GM19395 (cell line): ENCODE measurements at regions not wholly inside any gene's neighbourhood (a gene's known extent, or its start where the extent isn't known, plus 50 kb on each side); places are given as distances from the start of the nearest gene placed in this dataset.

Source experiments
- ATAC-seq: cut with Tn5 transposase; IDR thresholded peaks from one replicate; pipeline ENCODE4 v1.9.1; 2021; ENCODE audit warnings: mild to moderate bottlenecking, moderate library complexity; ENCODE audit not compliant: unreplicated experiment

DNA sequence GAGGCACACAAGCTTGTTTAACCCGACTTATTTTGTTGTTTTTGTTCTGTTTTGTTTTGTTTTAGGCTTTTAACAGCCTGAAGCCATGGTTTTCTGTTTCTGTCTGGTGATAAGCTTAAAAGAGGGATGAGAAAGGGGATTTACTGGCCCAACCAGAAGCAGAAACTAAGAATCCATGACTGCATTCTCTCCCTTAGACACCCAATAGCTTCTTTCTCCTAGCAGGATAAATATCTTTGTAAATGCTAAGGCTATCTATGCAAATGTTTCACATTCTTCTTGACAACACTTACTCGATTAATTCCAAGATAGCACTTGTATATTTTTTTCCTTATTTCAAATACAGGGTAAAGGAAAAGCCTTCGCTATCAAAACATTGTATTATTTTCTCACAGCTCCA lies 53.7 kb upstream of the SMAD1 start:
- ATAC-seq = no peak

DNA sequence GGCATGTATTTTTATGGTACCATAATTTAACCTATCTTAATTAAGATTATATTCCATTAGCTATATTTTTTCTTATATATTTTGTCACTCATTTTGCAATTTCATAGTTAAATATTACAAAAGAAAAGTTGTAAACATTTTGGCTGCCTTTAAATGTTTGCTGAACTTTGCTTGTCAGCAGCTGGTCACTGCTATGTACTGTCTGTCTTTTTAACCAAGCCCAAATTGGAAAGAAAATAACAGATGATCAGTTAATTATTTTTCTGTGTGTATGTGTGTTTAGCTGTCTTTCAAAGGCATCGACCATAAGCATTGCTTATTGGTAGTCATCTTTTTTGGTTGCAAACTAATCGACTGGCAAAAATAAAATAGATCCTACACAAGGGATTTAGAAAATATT lies 54.4 kb upstream of the SMAD1 start:
- no peak for ATAC-seq

DNA sequence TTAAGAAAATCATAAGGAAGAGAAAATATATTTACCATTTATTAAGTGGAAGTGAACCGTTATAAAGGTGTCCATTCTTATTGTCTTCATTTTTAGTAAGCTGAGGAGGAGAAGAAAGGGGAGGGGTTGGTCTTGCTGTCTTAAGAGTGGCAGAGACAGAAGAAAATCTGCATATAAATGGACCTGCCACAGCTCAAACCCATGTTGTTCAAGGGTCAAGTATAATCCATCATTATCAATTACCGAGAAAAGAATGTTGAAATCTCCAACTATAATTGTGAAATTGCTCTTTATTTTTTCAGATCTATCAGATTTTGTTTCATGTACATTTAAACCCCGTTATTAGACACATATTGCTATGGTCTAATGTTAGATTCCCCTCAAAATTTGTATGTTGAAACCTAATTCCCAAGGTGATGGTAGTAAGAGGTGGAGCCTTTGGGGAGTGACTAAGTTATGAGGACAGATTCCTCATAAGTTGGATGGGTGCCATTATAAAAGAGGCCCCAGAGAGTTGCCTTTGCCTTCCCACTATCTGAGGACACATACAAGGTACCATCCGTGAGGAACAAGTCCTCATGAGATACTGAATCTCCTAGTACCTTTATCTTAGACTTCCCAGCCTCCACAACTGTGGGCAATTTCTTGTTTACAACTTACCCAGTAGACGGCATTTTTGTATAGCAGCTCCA lies 58.5 kb upstream of the SMAD1 start:
- no peak for ATAC-seq

DNA sequence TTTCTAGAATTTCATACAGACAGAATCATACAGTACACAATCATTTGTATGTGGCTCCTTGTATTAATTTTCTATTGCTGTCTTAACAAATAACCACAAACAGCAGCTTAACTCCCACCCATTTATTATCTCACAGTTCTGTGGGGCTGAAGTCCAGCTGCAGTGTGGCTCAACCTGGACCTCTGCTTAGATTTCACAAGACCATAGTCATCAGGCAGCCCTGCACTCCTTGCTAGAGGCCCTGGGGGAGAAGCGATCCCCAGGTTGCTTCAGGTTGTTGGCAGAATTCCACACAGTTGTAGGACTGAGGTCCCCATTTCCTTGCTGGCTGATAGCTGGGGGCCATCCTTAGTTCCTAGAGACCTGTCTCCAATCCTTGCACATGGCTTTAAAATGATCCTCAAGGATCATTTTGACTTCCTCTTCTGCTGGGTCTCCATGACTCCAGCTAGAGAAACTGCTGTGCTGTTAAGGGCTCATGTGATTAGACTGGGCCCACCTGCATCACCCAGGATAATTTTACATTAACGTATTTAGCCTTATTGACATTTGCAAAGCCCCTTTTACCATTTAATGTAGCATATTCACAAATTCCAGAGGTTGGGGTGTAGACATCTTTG lies 60.9 kb upstream of the SMAD1 start:
- no peak for ATAC-seq

GRCh38 chr4:145418739-145419138 lies 62.9 kb upstream of the SMAD1 start:
- ATAC-seq = no peak

GRCh38 chr4:145417348-145418130 lies 64.1 kb upstream of the SMAD1 start:
- no peak for ATAC-seq

DNA sequence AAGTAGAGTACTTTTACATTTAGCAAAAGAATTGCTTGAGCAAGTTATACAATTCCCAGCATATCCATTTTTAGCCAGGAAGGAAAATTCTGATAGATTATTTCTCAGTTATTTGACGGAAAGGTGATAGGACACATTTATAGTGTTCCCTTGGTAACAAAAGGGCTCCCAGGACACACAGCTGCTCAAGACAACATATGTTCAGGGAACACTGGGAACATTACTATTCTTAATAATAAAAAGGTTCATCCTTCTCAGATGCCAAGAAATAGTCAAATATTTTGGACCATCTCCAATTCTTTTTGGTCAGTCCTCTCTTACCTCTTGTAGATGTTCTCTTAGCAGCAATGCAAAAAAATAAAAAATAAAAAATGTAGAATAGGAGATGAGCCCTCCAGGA lies 66.8 kb upstream of the SMAD1 start:
- ATAC-seq = no peak

GRCh38 chr4:145414226-145414625 lies 67.4 kb upstream of the SMAD1 start:
- no peak for ATAC-seq

DNA sequence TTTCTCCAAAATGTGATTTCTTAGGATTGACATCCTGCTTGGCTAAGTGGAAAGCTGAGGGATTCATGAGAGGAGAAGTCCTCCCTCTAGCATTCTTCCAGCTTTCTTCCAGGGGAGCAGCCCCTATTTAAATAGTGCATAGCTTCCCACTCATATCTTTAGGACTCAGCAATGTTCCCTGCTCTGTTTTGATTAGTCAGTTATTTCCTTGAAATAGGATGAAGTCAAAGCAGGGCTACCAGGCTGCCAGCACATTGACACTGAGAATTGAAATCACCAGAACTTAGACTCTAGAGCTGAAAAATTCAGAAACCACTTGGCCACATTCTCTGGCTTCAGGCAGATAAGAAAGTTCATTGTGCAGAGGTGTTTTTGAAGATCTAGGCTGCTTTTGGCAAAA lies 74.7 kb upstream of the SMAD1 start:
- no peak for ATAC-seq

- no peak for ATAC-seq
Observed at GRCh38 chr4:145404761-145405160, 76.9 kb upstream of the SMAD1 start.

DNA sequence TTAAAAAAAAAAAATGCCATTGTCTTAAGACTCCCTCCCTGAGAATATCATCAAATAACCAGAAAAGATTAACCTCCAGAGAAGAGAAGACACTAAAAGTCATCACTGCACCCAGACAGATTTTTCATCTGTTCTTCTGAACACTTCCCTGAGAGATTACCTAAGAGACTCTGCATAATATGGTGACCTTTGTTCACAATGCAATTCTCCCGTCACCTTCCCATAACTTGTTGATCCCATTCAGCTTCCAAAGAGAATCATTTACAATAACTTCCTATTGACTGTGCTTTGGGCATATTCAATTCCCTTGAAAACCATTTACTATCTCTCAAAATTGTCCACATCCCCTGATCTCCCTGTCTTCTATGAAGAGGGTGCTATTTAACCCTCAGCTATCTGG lies 85.1 kb upstream of the SMAD1 start:
- no peak for ATAC-seq

DNA sequence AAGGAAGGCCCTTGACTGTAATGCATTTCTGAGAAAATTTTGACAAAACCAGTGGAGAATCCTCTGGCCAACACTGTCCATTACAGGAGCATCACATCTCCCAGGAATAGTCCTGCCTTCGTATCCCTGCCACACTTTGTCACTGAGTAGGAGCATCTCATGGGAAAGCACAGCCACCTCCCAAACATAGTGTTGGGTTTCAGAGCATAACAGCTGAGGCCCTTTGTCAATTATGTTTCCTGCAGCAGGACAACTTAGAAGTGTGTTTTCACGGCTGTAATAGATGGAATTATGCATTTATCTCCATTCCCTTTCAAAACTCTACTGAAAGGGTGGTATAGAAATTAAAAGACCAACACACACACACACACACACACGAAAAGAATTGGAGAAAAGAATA lies 91.1 kb upstream of the SMAD1 start:
- ATAC-seq = no peak

GRCh38 chr4:145389550-145389949 lies 92.1 kb upstream of the SMAD1 start:
- no peak for ATAC-seq

DNA sequence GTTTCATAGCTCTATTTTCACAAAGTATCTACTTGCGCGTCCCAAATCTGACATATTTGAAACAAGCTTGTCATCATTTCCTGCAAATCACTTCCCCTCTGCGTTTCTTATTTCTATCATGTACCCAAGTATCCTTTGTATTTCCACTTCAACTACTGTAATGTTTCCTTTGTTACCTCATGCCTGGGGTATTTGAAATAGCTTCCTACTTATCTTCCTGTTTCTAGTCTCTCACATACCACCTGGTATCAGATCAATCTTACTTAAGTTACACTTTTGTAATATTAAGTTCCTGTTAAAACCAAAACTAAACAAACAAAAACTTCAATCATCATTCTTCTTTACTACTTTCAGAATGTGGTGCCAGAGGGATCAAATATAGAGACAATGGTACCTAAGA lies 93.6 kb upstream of the SMAD1 start:
- no peak for ATAC-seq

DNA sequence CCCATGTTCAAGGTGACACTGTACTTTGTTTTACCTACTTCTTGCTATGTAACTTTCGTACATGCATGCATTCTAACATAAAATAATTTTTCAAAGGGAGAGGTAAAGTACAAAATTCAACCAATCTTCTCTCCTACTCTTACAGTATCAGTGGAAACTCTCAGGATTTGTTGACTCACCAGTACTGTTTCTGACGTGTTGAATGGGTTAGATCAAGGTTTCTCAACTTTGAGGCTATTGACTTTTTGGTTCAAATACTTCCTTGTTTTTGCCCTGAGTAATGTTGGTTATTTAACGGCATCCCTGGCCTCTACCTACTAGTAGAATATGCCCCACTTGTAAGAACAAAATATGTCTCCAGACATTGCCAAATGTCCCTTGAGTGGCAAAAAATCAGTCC lies 94.6 kb upstream of the SMAD1 start:
- no peak for ATAC-seq

GRCh38 chr4:145381163-145381562 lies 100.5 kb upstream of the SMAD1 start:
- no peak for ATAC-seq

GRCh38 chr4:145380123-145380522 lies 101.5 kb upstream of the SMAD1 start:
- no peak for ATAC-seq

DNA sequence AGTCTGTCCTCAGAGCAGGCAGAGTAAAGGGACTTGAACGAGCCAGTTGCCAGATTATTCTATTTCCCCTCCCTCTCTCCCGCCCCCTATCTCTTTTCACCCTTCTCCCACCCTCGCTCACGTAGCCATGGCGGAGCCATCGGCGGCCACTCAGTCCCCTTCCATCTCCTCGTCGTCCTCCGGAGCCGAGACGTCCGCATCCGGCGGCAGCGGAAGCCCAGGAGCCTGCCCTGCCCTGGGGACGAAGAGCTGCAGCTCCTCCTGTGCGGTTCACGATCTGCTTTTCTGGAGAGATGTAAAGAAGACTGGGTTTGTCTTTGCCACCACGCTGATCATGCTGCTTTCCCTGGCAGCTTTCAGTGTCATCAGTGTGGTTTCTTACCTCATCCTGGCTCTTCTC lies 106.2 kb upstream of the SMAD1 start:
- no peak for ATAC-seq

- no peak for ATAC-seq
Observed at GRCh38 chr4:145352438-145353145, 129.1 kb upstream of the SMAD1 start.

- no peak for ATAC-seq
Observed at GRCh38 chr4:145351922-145352321, 129.7 kb upstream of the SMAD1 start.

DNA sequence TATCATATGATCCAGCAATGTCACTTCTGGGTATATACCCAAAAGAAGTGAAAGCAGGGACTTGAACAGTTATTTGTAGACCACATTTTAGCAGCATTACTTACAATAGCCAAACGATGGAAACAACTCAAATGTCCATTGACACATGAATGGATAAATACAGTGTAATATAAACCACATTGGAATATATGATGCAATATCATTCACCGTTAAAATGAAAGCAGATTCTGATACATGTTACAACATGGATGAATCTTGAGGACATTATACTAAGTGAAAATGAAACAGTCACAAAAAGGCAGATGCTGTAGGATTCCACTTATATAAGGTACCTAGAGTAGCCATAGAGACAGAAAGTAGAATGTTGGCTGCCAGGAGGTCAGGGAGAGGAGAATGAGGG lies 130.5 kb upstream of the SMAD1 start:
- ATAC-seq = no peak

DNA sequence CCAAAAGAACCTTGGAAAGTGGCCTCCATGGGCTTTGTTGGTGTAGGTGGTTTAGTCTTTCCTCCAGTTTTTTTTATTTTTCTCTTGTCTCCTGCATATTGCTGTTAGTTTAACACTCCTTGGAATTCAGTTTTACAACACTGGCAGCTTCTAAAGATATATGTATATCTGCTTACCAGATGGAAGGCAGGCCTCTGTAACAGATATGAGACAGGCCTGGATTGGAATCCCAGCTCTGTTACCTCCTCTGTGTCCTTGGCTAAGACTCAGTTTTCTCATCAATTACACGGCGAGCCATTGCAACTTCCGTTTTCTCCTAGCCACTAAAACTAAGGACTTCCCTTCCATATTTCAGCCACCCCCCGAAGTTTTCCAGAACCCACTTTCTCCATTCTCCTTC lies 133.4 kb upstream of the SMAD1 start:
- ATAC-seq = no peak
